ENCODE measurements at regions not wholly inside any gene's neighbourhood (a gene's known extent, or its start where the extent isn't known, plus 50 kb on each side); places are given as distances from the start of the nearest gene placed in this dataset.

- DNase-seq (ENCODE audit: low spot score), result no peak
Observed at GRCh38 chr12:123041042-123041531, 60.6 kb downstream of the ARL6IP4 start.

- no peak for DNase-seq (ENCODE audit: low spot score)
Observed at GRCh38 chr12:123040106-123040505, 59.6 kb downstream of the ARL6IP4 start.

GRCh38 chr12:123038966-123039365, 58.5 kb downstream of the ARL6IP4 start:
- DNase-seq (ENCODE audit: low spot score), result no peak

GRCh38 chr12:123038486-123038885, 58.0 kb downstream of the ARL6IP4 start:
- DNase-seq (ENCODE audit: low spot score), result no peak

GRCh38 chr12:123037791-123038190, 57.3 kb downstream of the ARL6IP4 start:
- no peak for DNase-seq (ENCODE audit: low spot score)

DNA sequence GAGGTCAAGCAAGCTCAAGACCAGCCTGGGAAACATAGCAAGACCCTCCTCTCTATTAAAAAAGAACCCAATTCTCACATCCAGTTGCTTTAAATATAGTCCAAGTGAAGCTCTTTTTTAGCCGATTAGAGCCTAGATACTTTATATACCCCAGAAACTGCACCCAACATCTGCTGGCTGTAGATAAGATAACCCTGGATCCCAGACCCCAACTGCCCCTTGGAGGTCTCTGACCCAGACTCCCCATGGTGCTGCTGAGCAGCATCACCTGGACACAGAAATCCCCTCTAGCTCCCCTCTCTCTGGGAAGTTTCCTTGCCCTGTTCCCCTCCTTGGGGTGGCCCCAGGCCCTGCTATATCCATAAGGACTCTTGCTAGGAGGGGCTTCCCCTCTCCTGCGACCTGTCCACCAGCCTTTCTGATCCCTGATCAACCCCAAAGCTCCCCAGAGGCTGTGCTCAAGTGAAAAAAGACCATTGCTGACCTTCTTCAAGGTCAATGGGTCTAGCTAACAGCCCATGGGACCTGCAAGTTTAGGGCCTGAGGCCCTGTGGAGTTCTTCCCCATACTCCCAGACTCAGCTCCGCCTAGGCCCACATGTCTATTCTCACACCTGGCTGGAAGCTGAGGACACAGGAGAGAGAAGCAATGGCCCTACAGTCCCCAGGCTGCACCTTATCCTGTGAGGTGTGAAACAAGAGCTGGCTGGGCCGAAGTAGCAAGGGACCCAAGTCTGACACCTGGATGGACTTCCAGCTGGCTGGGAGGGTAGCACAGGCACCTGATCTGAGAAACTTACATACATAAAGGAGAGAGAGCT, 56.2 kb downstream of the ARL6IP4 start:
- no peak for DNase-seq (ENCODE audit: low spot score)

GRCh38 chr12:123035841-123036240, 55.4 kb downstream of the ARL6IP4 start:
- DNase-seq (ENCODE audit: low spot score), result no peak

GRCh38 chr12:123034865-123035264, 54.4 kb downstream of the ARL6IP4 start:
- no peak for DNase-seq (ENCODE audit: low spot score)

DNA sequence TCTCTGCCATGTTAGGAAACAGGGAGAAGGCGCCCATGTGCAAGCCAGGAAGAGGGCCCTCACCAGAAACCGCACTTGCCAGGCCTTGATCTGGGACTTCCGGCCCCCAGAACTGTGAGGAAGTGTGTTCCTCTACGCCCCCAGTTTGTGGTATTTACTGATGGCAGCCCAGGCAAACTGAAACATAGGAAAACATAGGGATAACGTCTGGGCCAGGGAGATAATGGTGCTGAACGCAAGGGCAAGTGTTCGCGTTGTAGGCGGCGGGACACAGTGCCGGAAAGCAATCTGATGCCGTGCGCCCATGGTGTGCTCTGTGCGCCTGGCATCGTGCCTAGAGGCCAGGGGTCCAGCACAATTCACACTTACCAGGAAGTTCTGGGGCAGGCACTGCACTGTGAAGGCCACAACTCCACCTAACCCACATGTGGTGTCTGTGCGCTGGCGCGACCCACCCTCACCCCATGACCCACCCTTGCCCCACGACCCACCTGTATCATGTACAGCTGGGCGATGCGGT, 53.6 kb downstream of the ARL6IP4 start:
- DNase-seq (ENCODE audit: low spot score), result no peak

GRCh38 chr12:123033392-123034021, 53.0 kb downstream of the ARL6IP4 start:
- DNase-seq (ENCODE audit: low spot score), result no peak

DNA sequence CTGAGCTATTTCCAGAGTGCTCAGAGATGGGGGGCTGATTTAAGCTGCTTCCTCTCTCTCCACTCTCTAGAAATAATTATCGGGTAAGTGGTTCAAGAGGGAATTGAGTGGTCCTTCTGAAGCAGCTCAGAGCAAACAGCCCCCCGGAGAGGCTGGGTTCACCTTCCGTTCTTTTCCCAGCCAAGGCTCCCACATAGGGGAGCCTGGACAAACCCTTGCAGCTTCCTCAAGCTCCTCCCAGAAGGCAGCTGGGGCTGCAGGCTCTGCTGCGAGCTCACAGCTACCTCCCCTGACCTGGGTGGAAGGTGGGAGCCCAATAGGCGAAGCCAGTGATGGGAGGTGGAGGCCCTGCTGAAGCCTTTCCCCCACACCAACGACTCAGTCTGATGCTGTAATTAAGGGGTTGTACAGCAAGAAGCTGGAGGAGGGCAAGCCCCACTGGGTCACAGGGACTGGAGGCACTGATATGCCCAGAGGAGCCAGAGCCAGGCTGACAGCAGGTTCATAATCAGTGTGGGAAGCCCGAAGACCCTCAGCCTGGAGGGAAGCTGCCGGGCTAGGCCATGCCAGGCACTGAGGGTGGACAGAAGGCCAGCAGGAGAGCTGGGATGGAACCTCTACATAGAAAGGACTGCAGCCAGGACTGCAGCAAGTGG, 52.4 kb downstream of the ARL6IP4 start:
- DNase-seq (ENCODE audit: low spot score), result no peak

All from LoVo (cell line).